GM21576 (cell line): ENCODE measurements at regions not wholly inside any gene's neighbourhood (a gene's known extent, or its start where the extent isn't known, plus 50 kb on each side); places are given as distances from the start of the nearest gene placed in this dataset.

Experiments used
- ATAC-seq: cut with Tn5 transposase; IDR thresholded peaks from one replicate; pipeline ENCODE4 v1.9.1; 2021; ENCODE audit warnings: mild to moderate bottlenecking, moderate library complexity; ENCODE audit not compliant: unreplicated experiment

GRCh38 chr1:37308031-37308960, 166.1 kb upstream of the ZC3H12A start:
- ATAC-seq: no peak

- no peak for ATAC-seq
Measured at GRCh38 chr1:37309574-37309973, 164.8 kb upstream of the ZC3H12A start.

- no peak for ATAC-seq
Measured at GRCh38 chr1:37310064-37310463, 164.3 kb upstream of the ZC3H12A start.

GRCh38 chr1:37315371-37315846, 159.0 kb upstream of the ZC3H12A start:
- ATAC-seq: no peak

- ATAC-seq: no peak
Measured at GRCh38 chr1:37317870-37318467, 156.4 kb upstream of the ZC3H12A start.

- ATAC-seq: no peak
Measured at GRCh38 chr1:37318490-37318889, 155.9 kb upstream of the ZC3H12A start.

- ATAC-seq: no peak
Measured at GRCh38 chr1:37319284-37319683, 155.1 kb upstream of the ZC3H12A start.

- ATAC-seq: no peak
Measured at GRCh38 chr1:37323486-37324377, 150.6 kb upstream of the ZC3H12A start.

- ATAC-seq: no peak
Measured at GRCh38 chr1:37325010-37325409, 149.4 kb upstream of the ZC3H12A start.

- no peak for ATAC-seq
Measured at GRCh38 chr1:37325509-37326437, 148.6 kb upstream of the ZC3H12A start.

GRCh38 chr1:37332126-37332525, 142.3 kb upstream of the ZC3H12A start:
- ATAC-seq: no peak

- ATAC-seq: no peak
Measured at GRCh38 chr1:37338658-37339057, 135.7 kb upstream of the ZC3H12A start.

GRCh38 chr1:37342736-37343135, 131.6 kb upstream of the ZC3H12A start:
- ATAC-seq: no peak

- ATAC-seq: no peak
Measured at GRCh38 chr1:37347104-37347649, 127.2 kb upstream of the ZC3H12A start.

- no peak for ATAC-seq
Measured at GRCh38 chr1:37353871-37354270, 120.5 kb upstream of the ZC3H12A start.

- no peak for ATAC-seq
Measured at GRCh38 chr1:37354876-37355650, 119.3 kb upstream of the ZC3H12A start.

- ATAC-seq: no peak
Measured at GRCh38 chr1:37358992-37359391, 115.4 kb upstream of the ZC3H12A start.

- ATAC-seq: no peak
Measured at GRCh38 chr1:37360011-37360410, 114.4 kb upstream of the ZC3H12A start.
